IPS DF 4.7 (cell line): ENCODE measurements at regions not wholly inside any gene's neighbourhood (a gene's known extent, or its start where the extent isn't known, plus 50 kb on each side); places are given as distances from the start of the nearest gene placed in this dataset.

Source experiments
- DNase-seq: peaks from one replicate; pipeline ENCODE4 v3.0.0-alpha.2; 2013; ENCODE audit warnings: low spot score; ENCODE audit errors: extremely low read depth

DNA sequence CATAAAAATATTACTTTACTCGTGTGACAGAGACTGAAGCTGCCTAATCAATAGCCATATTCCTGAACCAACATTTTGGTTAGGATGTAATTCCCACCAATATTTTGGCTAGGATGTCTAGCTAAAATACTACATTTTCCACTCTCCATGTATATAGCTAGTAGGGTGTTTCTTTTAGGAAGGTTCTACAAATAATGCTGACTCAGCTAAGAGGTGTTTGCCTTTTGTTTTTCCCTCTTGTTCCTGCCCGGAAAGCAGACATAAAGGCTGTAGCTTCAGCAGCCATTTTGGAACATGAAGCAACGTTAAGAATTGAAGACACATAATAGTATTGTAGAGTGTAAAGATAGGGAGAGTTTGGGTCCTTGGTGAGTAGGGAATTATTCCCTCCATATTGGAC lies 187.3 kb upstream of the PDZRN3 start:
- DNase-seq: no peak

DNA sequence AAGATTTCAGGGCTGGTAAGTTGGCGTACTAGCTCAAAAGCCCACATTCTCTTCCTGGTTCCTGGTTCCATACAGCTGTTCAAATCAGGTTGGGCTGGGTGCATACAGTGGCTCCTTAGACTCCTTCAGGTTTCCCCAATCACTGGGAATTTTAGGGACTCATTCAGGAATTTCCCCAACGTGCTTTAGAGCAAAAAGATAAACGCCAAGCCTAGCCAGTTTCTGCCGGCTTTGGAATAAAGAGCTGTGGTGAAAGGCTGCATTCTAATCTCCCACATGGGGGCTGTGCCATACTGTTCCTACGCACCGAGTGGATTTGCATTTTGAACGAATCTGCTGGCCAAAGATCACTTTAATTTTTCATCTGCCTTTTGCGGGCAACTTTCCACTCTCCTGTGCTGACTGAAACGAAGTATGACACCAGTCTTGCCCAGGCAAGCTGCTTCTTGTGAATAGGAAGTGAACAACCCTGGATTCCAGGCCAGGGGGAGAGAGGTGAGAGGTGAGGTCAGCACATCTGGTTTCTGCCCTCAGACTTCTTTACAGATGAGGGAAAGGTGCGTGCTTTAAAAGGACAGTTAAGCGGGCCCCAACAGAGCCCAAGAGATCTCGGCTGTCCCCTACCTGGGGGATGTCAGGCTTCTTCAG lies 184.2 kb upstream of the PDZRN3 start:
- DNase-seq: no peak

DNA sequence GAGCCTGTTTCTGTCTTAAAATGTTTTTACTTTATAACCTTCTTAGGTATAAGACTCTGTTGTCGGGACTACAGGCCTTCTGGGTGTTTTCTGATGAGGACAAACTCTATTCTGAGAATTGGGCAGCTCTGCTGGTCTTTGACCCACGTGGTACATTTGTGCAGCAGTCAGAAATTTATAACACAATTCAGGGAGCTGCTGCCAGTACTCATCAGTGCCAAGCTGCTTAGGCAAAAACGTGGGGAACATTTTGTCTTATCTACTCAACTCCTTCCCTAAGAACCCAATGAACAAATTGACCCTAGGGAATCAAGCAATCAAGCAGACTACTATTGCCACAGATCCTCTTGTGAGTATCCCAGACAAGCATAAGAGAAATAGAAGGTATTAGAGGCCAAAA lies 180.7 kb upstream of the PDZRN3 start:
- DNase-seq: no peak

DNA sequence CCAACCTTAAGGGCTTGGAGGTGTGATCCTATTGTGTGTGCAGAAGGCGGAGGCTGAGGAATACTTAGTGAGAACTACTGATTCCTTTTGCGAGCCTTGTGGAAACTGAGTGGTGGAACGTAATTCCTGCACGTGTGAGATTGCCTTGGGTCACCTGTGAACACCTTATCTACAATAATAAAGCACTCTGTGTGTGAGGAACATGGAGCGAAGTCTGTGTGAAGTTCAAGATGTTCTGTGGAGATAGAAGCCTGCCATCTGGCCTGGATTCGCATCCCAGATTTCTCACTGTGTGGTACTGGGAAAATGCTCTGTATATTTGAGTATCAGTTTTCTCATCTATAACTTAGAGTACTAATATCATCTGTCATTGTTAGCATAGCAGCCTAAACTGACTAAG lies 179.5 kb upstream of the PDZRN3 start:
- no peak for DNase-seq

DNA sequence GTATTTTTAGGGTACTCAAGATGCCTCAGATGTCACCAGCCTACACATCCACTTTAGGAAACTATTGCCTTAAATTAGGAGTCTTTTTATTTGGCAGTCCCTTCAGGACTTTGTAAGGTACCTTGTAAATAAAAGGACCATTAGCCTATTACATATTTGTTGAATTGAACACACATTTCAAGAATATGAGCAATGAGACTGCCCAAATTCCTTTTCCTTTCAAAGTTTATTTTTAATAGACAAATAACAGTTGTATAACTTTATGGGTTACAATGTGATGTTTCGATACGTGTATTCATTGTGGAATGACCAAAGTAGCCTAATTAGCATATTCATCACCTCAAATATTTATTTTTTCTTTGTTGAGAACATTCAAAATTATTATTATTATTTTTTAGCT lies 176.7 kb upstream of the PDZRN3 start:
- DNase-seq: no peak

DNA sequence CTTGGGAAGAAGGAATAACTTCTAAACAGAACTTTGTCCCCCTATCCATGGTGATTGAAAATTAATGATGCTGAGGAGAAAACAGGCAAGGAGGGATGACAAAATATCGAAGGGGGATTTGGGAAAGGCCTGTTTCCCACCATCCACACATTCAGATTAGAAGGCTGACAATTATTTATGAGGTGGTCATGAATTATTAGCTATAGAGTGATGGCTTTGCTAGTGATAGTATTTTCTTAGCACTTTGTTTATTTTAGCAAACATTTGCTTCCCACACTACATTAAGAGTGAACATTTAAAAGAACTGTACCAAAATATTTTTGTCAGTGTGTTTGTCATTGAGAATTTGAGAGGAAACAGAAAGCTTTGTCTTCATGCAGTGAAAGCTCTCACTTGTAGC lies 172.6 kb upstream of the PDZRN3 start:
- DNase-seq: no peak

DNA sequence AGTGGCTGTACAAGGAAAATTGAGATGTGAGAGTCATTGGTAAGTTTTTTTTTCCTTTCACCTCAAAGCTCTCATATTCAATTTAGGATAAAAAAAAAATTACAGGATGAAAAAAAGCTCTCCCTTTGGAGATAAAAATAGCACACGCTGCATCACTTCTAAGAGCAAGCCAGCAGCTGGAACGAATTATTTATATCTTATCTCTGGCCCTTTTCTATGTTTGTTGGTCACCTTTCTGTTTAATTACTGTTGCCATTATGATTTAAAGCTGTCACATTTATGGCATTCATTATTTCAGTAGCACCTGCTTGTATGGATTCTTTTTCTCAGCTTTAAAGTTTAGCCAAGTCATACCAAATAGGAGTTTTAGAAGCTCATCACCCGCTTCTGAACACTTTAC lies 171.6 kb upstream of the PDZRN3 start:
- no peak for DNase-seq

DNA sequence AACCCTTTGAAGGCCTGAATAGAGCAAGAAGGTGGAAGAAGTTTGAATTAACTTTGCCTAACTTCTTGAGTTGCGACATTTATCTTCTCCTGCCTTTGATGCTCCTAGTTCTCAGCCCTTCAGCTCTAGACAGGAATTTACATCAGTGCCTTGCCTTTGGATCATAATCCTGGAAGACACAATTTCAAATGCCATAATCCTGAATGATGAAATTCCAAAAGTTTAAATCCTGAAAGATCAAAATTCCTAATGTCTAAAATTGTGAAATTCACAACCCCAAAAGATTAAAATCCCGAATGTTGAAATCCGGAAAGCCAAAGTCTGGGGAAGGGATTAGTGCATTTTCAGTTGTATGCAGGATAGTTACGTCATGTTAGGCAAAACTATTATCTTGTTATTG lies 166.6 kb upstream of the PDZRN3 start:
- DNase-seq: no peak

DNA sequence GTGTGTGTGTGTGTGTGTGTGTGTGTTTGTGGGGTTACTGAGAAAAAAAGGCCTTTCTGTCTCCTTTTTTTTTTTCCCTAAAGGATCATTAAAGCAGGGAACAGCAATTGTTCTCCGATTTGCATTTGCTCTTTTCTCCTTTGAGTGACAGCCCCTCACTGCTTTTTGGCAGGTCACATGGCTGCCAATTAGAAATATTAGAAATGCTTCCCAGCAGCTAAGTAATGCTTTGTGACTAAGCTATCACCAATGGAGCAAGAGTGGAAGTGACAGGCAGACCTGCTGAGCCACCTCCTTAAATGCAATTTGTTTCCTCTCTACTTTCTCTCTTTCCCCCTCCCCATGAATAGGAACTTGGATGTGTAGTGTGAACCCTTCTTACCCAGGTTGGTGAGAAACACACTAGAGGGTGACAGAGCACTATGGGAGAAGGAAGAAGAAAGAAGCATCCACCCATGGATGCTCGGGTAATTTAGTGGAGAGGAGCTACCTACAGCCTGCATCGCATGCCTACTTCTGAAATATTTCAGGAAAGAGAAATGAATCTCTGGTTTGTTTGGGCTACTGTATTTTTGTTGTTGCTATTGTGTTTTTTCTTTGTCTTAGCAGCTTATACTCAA lies 165.2 kb upstream of the PDZRN3 start:
- DNase-seq: no peak

DNA sequence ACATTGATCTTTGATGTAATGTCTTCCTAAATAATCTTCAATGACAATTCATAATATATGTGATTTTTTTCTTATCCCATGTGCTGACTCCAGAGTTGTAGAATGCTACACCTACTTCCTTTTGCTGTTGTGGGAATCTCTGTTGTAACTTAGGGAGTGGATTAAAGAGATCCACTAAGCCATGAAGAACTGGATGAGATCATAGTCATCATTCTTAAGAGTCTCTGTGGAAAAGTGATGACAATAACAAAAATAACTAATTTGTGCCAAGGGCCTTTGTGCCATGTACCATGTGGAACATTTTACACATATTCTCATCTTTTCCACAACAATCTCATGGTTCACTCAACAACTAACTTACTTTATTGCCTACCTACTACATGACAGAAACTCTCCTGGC lies 162.9 kb upstream of the PDZRN3 start:
- DNase-seq: no peak

DNA sequence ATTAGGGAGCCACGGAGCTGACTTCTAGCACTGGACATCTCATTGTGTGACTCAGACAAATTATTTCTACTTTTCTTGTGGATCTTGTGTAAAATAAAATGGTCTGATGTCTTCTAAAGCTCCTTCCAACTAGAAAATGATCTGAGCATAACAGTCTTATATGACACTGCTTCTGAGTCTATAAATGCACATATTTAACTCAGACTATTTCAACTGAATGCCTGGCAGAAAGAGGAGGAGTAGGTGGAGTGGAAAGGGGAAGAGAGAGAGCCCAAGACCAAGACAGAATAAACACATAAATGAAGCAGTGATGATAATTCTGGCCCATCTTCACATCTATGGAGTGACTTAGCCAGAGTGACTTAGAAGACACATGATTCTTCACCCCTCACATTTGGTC lies 162.3 kb upstream of the PDZRN3 start:
- DNase-seq: no peak

DNA sequence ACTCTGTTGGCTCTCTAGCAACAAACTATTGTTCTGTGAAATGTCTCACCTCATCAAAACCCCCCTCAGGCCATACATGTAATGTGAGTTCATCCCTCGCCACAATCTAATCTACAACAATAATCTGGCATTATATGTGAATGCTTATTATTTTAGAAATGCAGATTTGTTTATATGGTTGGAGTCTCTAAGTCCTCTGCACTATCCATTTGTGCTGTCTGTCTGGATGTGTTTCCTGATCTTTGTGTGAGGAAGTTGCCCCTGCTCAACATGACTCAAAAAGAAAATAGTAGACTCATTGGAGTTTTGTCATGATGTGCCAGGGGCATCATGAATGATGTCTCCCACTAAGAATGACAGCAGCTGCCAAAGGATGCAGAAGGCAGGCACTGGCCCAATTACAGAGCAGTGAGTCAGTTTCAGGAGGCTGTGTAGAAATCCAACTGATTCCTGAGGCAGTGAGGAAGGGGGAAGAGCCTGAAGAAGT lies 161.6 kb upstream of the PDZRN3 start:
- no peak for DNase-seq

DNA sequence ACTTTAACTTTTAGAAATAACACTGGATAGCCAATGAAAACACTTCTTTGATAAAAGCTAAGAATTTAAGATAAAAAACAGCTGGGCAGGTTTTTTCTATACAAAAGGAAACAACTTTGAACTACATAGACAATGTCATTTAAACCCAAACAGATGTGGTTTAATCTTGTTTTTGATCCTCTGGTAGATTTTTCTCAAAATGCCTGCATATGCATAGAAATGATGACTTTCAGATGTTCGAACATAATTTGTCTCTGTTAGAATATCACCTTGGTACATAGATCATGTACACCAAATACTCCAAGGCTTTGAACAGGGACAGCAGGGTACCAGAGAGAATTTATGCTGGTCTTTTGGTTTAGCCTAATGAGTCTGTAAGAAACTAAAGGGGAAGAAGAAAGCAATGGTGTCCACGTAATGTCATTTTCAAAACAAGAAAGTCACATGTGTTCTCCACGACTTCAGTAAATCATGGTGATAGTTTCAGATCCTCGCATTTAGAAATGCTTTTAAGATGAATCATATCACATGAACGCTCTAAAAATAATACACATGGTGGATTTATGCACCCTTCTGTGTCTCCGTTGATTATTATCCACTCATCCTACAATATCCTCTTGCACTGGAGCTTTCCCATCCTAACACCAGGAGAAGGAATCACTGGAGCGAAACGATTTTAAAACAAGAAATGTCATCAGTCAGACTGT lies 160.1 kb upstream of the PDZRN3 start:
- DNase-seq: no peak

DNA sequence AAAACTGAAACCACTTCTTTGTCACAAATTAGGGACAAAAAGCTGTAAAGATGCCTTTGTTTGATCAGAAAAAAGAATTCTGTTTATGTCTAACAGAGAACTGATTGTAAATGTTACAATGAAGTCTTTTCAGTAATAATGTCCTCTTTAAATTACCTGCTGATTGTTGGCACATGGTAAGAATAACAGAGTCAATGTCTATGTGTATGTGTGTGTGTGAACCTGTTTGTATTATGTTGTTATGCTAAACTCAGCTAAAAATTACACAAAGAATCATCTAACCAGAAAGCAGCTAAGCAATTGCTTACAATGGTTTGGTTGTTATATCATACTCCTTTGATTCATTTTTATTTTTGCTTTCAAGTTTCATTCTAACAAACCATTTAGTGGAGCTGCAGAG lies 159.1 kb upstream of the PDZRN3 start:
- DNase-seq: no peak

DNA sequence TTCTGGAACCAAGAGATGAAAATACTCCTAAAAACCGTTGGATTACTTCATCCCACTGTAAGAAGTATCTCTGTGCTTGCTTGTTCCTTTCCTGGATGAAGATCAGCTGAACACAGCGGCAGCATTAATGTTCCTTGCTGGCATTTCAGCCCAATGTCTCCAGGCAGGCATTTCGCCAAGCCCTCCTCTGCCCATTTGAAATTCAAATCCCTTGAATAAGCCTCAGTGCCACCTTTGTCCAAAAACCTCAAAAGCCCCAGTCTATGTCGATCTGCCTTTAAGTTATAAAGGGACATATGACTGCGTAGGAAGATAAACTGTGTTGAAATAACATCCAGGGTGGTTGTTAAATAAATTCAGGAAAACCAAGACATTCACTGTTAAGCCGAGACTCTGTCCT lies 156.8 kb upstream of the PDZRN3 start:
- DNase-seq: no peak

DNA sequence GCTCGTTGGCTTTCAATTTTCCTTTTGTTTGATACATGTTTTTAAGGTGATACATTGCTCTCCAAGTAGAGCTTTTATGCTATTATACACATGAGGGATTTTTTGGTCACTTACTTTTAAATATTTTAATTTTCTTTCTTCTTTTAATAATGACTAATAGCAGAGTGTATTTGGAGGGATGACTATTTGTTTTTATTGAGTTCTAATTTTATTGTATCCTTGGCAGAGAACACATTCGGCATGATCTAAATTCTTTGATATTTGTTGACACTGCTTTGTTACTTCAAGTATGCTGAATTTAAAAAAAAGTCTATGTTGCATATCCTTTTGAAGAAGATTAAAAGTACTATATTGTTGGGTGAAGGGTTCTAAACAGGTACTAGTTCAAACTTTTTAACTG lies 149.9 kb upstream of the PDZRN3 start:
- no peak for DNase-seq

DNA sequence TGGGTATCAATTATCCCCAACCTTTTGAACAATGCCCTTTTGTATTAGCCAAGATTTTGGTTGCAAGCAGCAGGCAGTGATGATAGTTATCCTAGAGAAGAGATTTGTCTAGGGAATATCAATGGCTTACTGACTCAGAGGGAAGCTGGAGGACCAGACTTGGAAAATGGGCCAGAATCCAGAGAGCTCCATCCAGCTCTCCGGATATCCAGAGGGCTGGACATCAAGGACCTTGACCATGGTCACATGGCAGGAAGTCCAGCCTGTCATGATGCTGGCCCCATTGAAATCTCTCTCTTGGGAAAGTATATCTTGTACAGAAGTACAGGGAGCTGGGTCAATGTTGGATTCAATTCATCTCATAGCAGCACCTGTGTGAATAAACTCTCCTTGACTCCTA lies 148.5 kb upstream of the PDZRN3 start:
- no peak for DNase-seq

DNA sequence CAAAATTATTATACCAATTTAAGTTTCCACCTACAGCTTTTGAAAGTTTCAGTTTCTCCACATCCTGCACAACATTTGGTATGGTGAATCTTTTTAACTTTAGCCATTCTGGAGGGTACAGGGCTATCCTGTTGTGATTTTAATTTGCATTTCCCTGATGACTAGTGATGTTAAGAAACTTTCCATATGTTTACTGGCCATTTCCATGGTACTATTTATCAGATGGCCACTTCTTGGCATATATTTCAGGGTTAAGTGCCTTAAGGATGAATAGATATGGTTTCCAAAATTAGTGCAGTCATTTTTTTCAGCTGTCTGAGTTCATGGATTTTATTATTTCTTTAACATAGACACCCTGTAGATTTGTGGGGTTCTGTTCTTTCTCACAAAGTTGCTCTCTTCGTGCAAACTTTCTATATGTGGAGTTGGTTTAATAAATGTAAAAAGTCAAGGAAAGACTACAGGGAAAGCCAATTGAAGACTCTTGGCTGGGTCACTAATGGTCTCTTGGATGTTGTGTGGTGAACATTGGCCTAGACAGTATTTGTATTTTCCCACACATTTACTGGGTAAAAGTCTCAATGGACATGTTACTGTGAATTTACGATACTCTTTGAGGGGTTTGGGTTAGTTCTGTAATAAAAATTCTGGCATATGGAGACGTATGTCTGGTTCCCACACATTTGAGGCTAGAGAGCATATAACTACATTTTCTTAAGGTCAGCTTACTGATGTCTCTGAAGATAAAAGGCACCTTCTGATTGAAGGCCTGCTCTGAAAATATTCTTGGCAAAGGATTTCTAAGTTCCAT lies 147.5 kb upstream of the PDZRN3 start:
- no peak for DNase-seq

DNA sequence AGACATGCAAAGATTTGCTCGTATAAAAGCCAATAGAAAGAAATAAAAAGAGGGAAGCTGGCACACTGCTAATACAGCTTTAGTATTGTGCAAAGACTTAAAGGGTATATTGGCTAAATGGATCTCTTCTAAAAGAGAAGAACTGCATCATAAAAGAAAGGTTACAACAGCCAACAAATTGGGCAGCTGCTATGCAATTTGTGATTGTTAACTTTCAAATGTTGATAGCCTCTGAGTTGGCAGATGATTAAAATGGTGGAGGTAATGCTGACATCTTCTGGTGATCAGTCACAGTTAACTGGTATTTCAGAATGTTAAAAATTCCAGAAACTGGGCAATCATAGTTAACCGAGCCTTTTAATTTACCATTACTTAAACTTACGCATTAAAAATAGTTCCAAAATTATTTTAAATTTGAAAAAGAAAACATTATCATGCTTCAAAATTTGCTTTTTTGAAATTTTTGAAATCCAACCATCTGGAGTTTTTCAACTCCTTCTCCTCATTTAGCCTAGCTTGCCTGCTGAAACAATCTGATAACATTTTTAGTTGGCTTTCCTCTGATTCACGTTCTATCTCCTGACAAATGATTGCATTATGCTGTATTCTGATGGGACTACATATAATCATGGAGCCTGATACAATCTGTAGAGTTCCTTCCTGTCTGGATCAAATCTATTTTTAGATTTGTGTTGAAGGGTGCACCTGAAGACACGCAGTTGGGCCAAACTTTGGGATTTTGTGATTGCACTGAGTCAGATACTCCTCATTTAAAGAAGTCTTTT lies 144.0 kb upstream of the PDZRN3 start:
- DNase-seq: no peak

DNA sequence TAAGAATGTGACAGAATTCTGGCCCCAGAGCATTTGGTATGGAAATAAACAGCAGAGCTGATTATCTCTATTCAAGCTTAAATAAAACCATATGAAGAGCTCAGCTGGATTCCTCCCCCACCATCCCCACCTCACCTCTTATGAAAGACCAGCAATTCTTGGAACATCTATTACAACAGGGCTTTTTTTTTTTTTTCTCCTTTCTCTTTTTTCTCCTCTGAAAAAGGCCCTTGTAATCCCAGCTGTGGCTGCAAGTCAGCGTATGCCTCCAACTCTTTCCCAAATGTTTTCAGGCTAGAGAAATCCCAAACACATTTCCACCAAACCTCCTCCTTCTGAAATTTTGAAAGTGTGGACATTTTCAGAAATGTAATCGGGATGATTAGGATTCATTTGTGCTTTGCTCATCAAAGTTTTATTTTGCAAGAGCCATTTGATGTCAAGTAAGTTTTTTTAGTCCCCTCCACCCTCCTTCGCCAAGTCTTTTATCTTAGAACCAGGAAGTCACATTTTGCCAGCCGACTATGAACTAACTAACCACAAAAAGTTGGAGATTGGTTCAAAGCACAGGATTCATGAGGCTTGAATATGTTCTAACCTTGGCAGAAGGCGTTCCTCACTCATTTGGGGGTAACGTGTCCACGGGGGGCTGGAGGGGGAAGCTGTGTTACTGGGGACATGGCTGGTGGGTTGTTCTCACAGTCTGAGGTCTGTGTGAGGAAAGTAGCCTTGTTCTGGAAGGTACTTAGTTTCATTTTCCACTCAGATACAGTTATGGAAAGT lies 142.0 kb upstream of the PDZRN3 start:
- no peak for DNase-seq
